Mucosa of rectum (tissue), 2 donors: ENCODE measurements at regions not wholly inside any gene's neighbourhood (a gene's known extent, or its start where the extent isn't known, plus 50 kb on each side); places are given as distances from the start of the nearest gene placed in this dataset.
A peak's percentile ranks its signal among the peaks of the same experiment; 100 is the strongest.

Experiments
- H3K27ac ChIP-seq, 2 donors: one replicate each; pipeline ENCODE4 v1.7.0; 2013; ENCODE audit warnings: inconsistent platforms in 2 of 2, low read depth in 2 of 2, low read length in 2 of 2
- H3K27me3 ChIP-seq, 2 donors: one replicate each; pipeline ENCODE4 v1.7.0; 2013; ENCODE audit warnings: low read length in 2 of 2; ENCODE audit not compliant: control insufficient read depth in 2 of 2, insufficient read depth in 2 of 2
- H3K36me3 ChIP-seq, 2 donors: one replicate each; pipeline ENCODE4 v1.7.0; 2013; ENCODE audit warnings: low read length in 2 of 2; ENCODE audit not compliant: control insufficient read depth in 2 of 2, insufficient read depth in 2 of 2
- H3K4me1 ChIP-seq, 2 donors: one replicate each; pipeline ENCODE4 v1.7.0; 2013; ENCODE audit warnings: low read length in 2 of 2, mild to moderate bottlenecking in 1 of 2; ENCODE audit not compliant: control insufficient read depth in 2 of 2, insufficient read depth in 2 of 2
- H3K4me3 ChIP-seq, 2 donors: one replicate each; pipeline ENCODE4 v1.7.0; 2013; ENCODE audit warnings: low read length in 2 of 2
- H3K9ac ChIP-seq, 2 donors: one replicate each; pipeline ENCODE4 v1.7.0; 2013; ENCODE audit warnings: low read length in 2 of 2, low read depth in 1 of 2, mild to moderate bottlenecking in 1 of 2
- H3K9me3 ChIP-seq, 2 donors: one replicate each; pipeline ENCODE4 v1.7.0; 2013; ENCODE audit warnings: low read length in 2 of 2; ENCODE audit not compliant: control insufficient read depth in 2 of 2
- donor health status: healthy.
- donor health status: Normal muscosa, but diverticular disease.

DNA sequence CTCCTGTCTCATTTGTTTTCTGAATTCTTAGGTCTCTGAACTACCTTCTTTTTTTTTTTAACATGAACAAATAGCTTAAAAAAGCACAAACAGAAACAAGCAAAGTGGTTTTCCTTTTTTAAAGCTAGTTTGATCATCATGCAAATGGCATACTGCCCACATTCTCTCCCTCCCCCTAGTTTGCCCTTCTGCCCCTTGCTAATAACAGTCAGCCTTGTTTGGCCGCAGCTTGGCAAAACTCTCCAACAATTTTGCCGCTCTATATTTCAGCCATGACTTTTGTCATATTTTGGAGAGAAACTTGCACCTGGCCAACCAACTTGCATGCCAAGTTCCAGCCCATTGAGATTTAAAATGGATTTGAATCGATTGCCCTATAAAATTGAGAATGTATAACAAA lies 666.0 kb upstream of the NR2F2 start:
- Histone ChIP-seq H3K36me3 (no peaks in the 10 kb centered on the region), H3K4me3 (no peak overlapping the region), H3K27ac (no peak overlapping the region), H3K27me3 (no peaks in the 10 kb centered on the region), H3K9ac (no peak overlapping the region), H3K9me3 (no peaks in the 10 kb centered on the region), H3K4me1 (no peaks in the 10 kb centered on the region)

DNA sequence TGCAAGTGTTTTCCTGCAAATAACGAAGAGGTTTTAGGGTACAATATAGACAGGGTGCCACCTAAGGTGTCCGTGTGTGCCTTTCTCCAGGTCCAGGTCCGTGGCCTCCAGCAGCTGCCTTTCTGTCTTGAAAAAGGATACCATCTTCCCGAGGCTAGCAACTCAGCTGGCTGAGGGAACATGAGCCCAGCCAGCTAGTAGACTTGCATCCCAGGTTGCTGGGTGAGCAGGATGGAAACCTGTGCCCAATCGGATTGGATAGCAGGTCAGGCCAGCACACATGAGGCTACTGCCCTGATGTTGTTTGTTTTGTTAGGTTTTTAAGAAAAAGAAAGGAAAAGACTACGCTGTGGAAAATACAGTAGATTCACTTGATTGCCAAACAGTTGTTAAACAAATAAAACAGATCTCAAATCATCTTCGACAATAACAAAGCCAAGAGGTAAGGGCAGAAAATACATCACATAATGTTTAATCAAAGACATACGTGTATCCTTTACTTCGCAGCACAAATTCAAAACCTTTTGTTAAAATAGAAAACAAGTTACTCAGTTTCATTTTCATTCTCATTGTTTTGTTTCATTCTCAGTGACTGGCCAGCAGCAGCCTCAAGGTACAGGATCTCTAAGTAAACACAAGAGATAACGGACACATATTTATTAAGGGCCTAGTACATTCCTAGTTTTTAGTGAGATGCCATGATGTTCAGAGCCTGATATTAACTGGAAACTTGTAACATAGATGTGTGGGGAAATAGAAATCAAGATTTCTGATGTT lies 661.2 kb upstream of the NR2F2 start:
- Histone ChIP-seq H3K4me1 (no peaks in the 10 kb centered on the region), H3K36me3 (no peaks in the 10 kb centered on the region), H3K4me3 (peak overlapping the region in 1 of 2 donors; percentile 48), H3K27me3 (no peaks in the 10 kb centered on the region), H3K27ac (no peak overlapping the region), H3K9ac (no peak overlapping the region), H3K9me3 (no peaks in the 10 kb centered on the region)

DNA sequence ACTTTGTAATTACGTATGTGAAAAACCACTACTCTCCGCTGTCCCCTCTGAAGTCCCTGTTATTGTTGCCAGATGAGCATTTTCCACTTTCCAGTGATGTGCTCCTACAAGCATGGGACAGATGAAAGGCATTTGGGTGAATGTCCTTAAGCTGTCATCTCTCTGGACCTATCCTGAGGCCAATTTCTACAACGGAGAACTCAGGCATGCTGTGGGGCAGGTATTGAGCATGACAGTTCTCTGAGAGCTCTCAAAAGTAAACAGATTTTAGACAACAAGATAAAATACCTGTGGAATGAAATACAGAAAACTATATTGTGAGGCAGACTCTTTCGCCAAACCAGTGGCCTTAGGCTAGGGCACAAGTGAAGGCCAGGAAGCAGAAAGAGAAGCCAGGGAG lies 656.5 kb upstream of the NR2F2 start:
- Histone ChIP-seq H3K4me1 (no peaks in the 10 kb centered on the region), H3K4me3 (no peak overlapping the region), H3K27ac (no peak overlapping the region), H3K9me3 (no peaks in the 10 kb centered on the region), H3K36me3 (no peaks in the 10 kb centered on the region), H3K27me3 (no peaks in the 10 kb centered on the region), H3K9ac (no peak overlapping the region)

DNA sequence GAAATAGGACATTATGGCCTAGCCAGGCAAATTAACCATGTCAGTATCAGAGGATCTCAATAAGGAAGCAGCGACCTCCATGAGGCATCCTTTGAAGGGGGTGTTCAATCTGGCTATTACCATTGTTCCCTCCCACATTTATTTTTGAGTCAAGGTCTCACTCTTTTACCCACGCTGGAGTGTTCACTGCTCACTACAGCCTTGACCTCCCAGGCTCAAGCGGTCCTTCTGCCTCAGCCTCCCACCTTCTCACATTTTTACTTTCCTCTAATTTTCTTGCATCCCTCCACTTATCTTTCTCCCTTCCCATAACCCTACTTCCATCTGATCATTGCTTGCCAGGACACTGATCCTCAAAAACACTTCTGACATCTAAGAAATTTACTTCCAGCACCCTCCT lies 654.0 kb upstream of the NR2F2 start:
- H3K9me3 ChIP-seq, result no peaks in the 10 kb centered on the region
- H3K27ac ChIP-seq, result no peak overlapping the region
- H3K4me1 ChIP-seq, result no peaks in the 10 kb centered on the region
- no peaks in the 10 kb centered on the region for H3K36me3 ChIP-seq
- no peak overlapping the region for H3K4me3 ChIP-seq
- no peak overlapping the region for H3K9ac ChIP-seq
- no peaks in the 10 kb centered on the region for H3K27me3 ChIP-seq

DNA sequence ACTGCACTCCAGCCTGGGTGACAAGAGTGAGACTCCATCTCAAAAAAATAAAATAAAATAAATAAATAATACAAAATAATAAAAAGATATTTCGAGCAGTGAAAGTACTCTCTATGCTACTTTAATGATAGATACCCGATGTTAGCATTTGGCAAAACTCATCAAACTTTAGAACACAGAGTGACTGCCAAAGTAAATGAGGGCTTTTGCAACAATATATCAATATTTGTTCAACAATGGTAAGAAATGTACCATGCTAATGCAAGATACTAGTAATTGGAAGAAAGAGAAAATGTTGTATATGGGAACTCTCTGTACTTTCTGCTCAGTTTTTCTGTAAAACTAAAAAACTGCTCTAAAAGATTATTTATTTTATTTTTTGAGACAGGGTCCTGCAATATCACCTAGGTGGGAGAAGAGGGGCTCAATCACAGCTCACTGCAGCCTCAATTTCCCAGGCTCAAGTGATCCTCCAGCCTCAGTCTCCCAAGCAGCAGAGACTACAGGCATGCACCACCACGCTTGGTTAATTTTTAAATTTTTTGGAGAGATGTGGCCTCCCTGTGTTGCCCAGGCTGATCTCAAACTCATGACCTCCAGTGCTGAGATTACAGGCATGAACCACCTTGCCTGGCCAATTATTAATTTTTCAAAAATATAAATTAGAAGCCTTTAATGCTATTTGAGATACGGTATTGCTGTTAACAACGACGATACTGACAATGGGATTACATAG lies 650.5 kb upstream of the NR2F2 start:
- H3K27me3 ChIP-seq, result no peaks in the 10 kb centered on the region
- no peaks in the 10 kb centered on the region for H3K4me1 ChIP-seq
- H3K36me3 ChIP-seq, result no peaks in the 10 kb centered on the region
- no peaks in the 10 kb centered on the region for H3K9me3 ChIP-seq
- H3K27ac ChIP-seq, result no peak overlapping the region
- no peak overlapping the region for H3K4me3 ChIP-seq
- H3K9ac ChIP-seq, result no peak overlapping the region

DNA sequence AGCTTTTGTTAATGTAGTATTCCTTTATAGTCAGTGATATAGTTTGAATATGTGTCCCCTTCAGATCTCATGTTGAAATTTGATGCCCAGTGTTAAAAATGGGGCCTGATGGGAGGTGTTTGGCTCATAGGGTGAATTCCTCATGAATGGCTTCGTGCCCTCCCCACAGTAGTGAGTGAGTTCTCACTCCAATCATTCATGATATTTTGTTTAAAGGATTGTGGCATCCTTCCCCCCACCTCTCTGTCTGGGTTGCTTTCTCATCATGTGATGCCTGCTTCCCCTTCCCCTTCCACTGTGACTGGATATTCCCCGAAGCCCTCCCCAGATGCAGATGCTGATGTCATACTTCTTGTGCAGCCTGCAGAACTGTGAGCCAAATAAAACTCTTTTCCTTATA lies 649.8 kb upstream of the NR2F2 start:
- Histone ChIP-seq H3K9ac (no peak overlapping the region), H3K27me3 (no peaks in the 10 kb centered on the region), H3K9me3 (no peaks in the 10 kb centered on the region), H3K4me3 (no peak overlapping the region), H3K4me1 (no peaks in the 10 kb centered on the region), H3K27ac (no peak overlapping the region), H3K36me3 (no peaks in the 10 kb centered on the region)

DNA sequence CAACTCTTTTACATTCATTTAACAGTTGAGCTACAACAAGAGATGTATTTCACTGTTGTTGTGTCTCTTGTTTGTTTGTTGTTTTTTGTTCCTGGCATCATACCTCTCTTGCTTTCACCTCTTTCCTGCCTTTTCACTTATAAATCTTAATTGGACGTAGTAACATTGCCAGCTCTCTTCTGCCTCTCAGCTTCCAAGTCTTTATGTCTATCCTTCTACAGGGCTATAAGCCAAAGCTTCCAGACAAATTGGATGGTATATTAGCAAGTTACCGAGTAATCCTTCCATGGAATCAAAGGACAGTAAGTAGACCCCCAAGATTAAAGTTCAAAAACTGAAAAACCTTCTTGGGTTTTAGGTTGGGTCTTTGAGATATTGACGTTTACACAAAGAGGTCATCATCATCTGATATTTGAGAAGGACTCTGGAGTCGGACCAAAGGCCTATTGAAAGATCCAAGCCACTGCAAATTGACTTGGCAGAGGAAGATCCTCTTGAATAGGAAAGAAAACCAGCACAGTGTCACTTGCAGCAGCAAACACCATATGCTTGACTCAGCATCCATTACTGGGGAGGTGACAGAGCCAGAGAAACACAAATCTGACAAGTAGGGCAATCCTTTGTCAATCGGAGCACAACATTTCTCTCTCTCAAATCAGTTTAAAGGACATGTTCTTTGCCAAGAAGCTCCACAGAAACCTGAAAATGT lies 648.5 kb upstream of the NR2F2 start:
- H3K27ac ChIP-seq, result no peak overlapping the region
- H3K4me3 ChIP-seq, result no peak overlapping the region
- H3K9ac ChIP-seq, result no peak overlapping the region
- no peaks in the 10 kb centered on the region for H3K36me3 ChIP-seq
- H3K9me3 ChIP-seq, result no peaks in the 10 kb centered on the region
- H3K4me1 ChIP-seq, result no peaks in the 10 kb centered on the region
- no peaks in the 10 kb centered on the region for H3K27me3 ChIP-seq

DNA sequence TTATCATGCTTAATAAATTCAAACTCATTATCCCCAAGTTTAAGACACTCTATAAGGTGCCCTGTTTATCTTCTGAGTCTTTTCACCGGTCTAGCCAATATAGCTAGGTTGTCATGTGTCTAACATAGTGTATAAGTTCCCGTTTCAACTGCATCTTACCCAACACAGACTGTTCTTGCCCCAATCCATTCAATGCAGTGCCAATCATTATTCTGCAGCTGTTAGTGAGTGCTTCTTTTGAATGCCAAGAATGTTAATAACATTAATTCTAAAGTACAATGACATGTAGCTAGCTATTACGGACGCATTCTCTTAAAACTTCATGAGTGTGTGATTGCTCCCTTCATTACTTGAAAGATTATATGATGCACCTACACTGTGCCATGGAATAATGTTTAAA lies 646.4 kb upstream of the NR2F2 start:
- no peaks in the 10 kb centered on the region for H3K9me3 ChIP-seq
- no peak overlapping the region for H3K9ac ChIP-seq
- no peaks in the 10 kb centered on the region for H3K36me3 ChIP-seq
- H3K27me3 ChIP-seq, result no peaks in the 10 kb centered on the region
- no peak overlapping the region for H3K27ac ChIP-seq
- no peak overlapping the region for H3K4me3 ChIP-seq
- H3K4me1 ChIP-seq, result no peaks in the 10 kb centered on the region

DNA sequence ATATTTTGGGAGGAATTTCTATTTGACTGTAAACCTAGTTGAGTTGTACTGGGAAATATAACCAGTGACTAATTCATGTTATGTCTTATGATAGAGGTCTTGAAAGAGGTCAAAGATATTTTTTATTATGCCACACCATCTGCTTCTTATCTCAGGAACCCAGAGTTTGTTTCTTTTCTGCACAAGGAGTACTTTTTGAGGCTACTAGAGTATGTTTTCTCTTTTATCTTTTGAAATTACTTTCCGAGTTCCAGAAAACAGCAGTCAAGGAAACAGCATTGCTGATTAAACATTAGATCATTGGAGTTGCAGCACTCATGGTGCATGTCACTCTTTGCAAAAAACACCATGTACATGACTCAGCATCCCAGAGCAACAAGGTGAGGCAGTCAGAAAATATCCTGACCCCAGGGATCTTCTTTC lies 645.8 kb upstream of the NR2F2 start:
- Histone ChIP-seq H3K9me3 (no peaks in the 10 kb centered on the region), H3K27me3 (no peaks in the 10 kb centered on the region), H3K4me1 (no peaks in the 10 kb centered on the region), H3K27ac (no peak overlapping the region), H3K4me3 (no peak overlapping the region), H3K36me3 (no peaks in the 10 kb centered on the region), H3K9ac (no peak overlapping the region)

DNA sequence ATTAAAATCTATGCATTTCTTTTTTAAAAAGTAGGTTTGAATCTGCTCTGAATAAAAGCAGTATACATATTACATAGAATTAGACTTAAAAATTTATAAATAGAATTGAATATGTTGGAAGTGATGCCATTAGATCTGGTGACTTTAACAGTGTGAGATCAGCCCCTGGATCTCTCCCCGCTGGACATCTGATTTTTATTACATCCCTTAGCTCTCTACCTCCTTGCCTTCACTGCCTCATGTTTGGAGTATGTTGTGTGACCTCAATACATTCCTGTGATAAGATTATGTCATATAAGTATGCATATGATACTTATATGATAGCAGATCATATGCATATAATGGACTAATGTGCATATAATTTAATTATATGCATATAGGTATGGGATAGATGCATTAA lies 643.4 kb upstream of the NR2F2 start:
- no peak overlapping the region for H3K4me3 ChIP-seq
- H3K36me3 ChIP-seq, result no peaks in the 10 kb centered on the region
- H3K9me3 ChIP-seq, result no peaks in the 10 kb centered on the region
- no peak overlapping the region for H3K9ac ChIP-seq
- no peaks in the 10 kb centered on the region for H3K27me3 ChIP-seq
- no peaks in the 10 kb centered on the region for H3K4me1 ChIP-seq
- H3K27ac ChIP-seq, result no peak overlapping the region
